Activated CD8-positive, alpha-beta T cell treated with anti-CD3 and anti-CD28 coated beads for 36 hours (primary cell): ENCODE measurements at regions not wholly inside any gene's neighbourhood (a gene's known extent, or its start where the extent isn't known, plus 50 kb on each side); places are given as distances from the start of the nearest gene placed in this dataset.

ENCODE experiments used
- ATAC-seq: fragments of 200-7000 bp; cut with Tn5 transposase; one replicate; pipeline ENCODE4 v1.10.0; 2021; ENCODE audit warnings: mild to moderate bottlenecking, moderate library complexity
- CTCF ChIA-PET: fragments of 350-600 bp; sonication (Branson Sonifier 250); formaldehyde crosslinking; loops from one replicate; lab custom pipeline; 2021; ENCODE audit warnings: antibody characterized with exemption; lab: Charles Lee
- POLR2A ChIA-PET: fragments of 350-600 bp; sonication (Branson Sonifier 250); formaldehyde crosslinking; loops from one replicate; lab custom pipeline; 2021; ENCODE audit warnings: antibody characterized with exemption; lab: Charles Lee
- DNase-seq: peaks from one replicate; pipeline ENCODE4 v3.0.0-alpha.2; 2020
- H3K27ac Mint-ChIP-seq: one replicate; pipeline ENCODE4 v1.8.0; 2021; ENCODE audit warnings: mild to moderate bottlenecking, mixed read lengths
- H3K27me3 Mint-ChIP-seq: one replicate; pipeline ENCODE4 v1.8.0; 2021; ENCODE audit warnings: mixed read lengths
- H3K36me3 Mint-ChIP-seq: one replicate; pipeline ENCODE4 v1.8.0; 2021; ENCODE audit warnings: low read depth, mixed read lengths
- H3K4me1 Mint-ChIP-seq: one replicate; pipeline ENCODE4 v1.8.0; 2021; ENCODE audit warnings: low read depth, mixed read lengths
- H3K4me3 Mint-ChIP-seq: one replicate; pipeline ENCODE4 v1.8.0; 2021; ENCODE audit warnings: mild to moderate bottlenecking, moderate library complexity, mixed read lengths
- H3K9me3 Mint-ChIP-seq: one replicate; pipeline ENCODE4 v1.8.0; 2021; ENCODE audit warnings: mixed read lengths
- CTCF ChIP-seq: fragments of 200-600 bp; IDR thresholded peaks from one replicate; pipeline ENCODE4 v1.8.0; 2022; ENCODE audit warnings: antibody characterized with exemption, mild to moderate bottlenecking
- intact Hi-C: fragments of 100-400 bp; cut with micrococcal nuclease; formaldehyde crosslinking; loops from one replicate; pipeline ENCODE4 v1.10.0; 2022

GRCh38 chr4:28868841-28869240 lies 1851.3 kb upstream of the PCDH7 start:
- intact Hi-C loops = no loop called here
- DNase-seq = no peak
- ChIA-PET CTCF (no interaction called here), POLR2A (no interaction called here)
- Mint-ChIP-seq H3K27ac (no peak overlapping the region), H3K36me3 (no peaks in the 10 kb centered on the region), H3K27me3 (no peaks in the 10 kb centered on the region), H3K4me1 (no peaks in the 10 kb centered on the region), H3K4me3 (no peak overlapping the region), H3K9me3 (peaks cover 16% of the 10 kb centered on the region)
- no peak for ATAC-seq
- no peak for TF ChIP-seq CTCF

- H3K36me3 Mint-ChIP-seq = no peaks in the 10 kb centered on the region
- H3K4me3 Mint-ChIP-seq = no peak overlapping the region
- H3K27ac Mint-ChIP-seq = no peak overlapping the region
- H3K27me3 Mint-ChIP-seq = no peaks in the 10 kb centered on the region
- H3K4me1 Mint-ChIP-seq = no peaks in the 10 kb centered on the region
- intact Hi-C loops = no loop called here
- CTCF ChIA-PET = no interaction called here
- no peak for ATAC-seq
- peaks cover 17% of the 10 kb centered on the region for H3K9me3 Mint-ChIP-seq
- TF ChIP-seq CTCF = no peak
- no peak for DNase-seq
- POLR2A ChIA-PET = no interaction called here
These were observed 1841.0 kb upstream of the PCDH7 start for GRCh38 chr4:28879178-28879577.

- H3K4me1 Mint-ChIP-seq = no peaks in the 10 kb centered on the region
- DNase-seq (no peak), ATAC-seq (no peak)
- no peaks in the 10 kb centered on the region for H3K36me3 Mint-ChIP-seq
- no peaks in the 10 kb centered on the region for H3K27me3 Mint-ChIP-seq
- H3K27ac Mint-ChIP-seq = no peak overlapping the region
- no peak overlapping the region for H3K4me3 Mint-ChIP-seq
- no peak for TF ChIP-seq CTCF
- H3K9me3 Mint-ChIP-seq = peaks cover 18% of the 10 kb centered on the region
- ChIA-PET CTCF (no interaction called here), POLR2A (no interaction called here)
- intact Hi-C loops = no loop called here
These were observed 1840.3 kb upstream of the PCDH7 start for GRCh38 chr4:28879900-28880299.

- POLR2A ChIA-PET = no interaction called here
- peaks cover 9% of the 10 kb centered on the region for H3K9me3 Mint-ChIP-seq
These were observed 1837.0 kb upstream of the PCDH7 start for GRCh38 chr4:28883211-28883610.

GRCh38 chr4:28886934-28887333 lies 1833.2 kb upstream of the PCDH7 start:
- TF ChIP-seq CTCF = no peak
- no peak for DNase-seq
- Mint-ChIP-seq H3K4me3 (no peak overlapping the region), H3K27ac (no peak overlapping the region), H3K36me3 (no peaks in the 10 kb centered on the region), H3K9me3 (peaks cover 3% of the 10 kb centered on the region), H3K4me1 (no peaks in the 10 kb centered on the region), H3K27me3 (no peaks in the 10 kb centered on the region)
- CTCF ChIA-PET = no interaction called here
- intact Hi-C loops = no loop called here
- no peak for ATAC-seq
- POLR2A ChIA-PET = no interaction called here

More at GRCh38 chr4:28883211-28883610, 1837.0 kb upstream of the PCDH7 start:
- TF ChIP-seq CTCF = no peak
- no peaks in the 10 kb centered on the region for H3K36me3 Mint-ChIP-seq
- intact Hi-C loops = no loop called here
- CTCF ChIA-PET = no interaction called here
- no peaks in the 10 kb centered on the region for H3K4me1 Mint-ChIP-seq
- ATAC-seq (no peak), DNase-seq (no peak)
- no peak overlapping the region for H3K27ac Mint-ChIP-seq
- no peaks in the 10 kb centered on the region for H3K27me3 Mint-ChIP-seq
- no peak overlapping the region for H3K4me3 Mint-ChIP-seq
